Smooth muscle cell (in vitro differentiated cells): ENCODE measurements at regions not wholly inside any gene's neighbourhood (a gene's known extent, or its start where the extent isn't known, plus 50 kb on each side); places are given as distances from the start of the nearest gene placed in this dataset.

Source experiments
- DNase-seq: peaks from one replicate; lab custom pipeline; 2025; ENCODE audit not compliant: unreplicated experiment; lab: John Stamatoyannopoulos, UW
- H2AFZ ChIP-seq: fragments of 200-600 bp; sonication (generic); 2 replicates; pipeline ENCODE4 v1.6.0; 2016; ENCODE audit warnings: antibody characterized with exemption, low read depth, mild to moderate bottlenecking
- H3F3A ChIP-seq: fragments of 200-600 bp; sonication (generic); 2 replicates; pipeline ENCODE4 v1.6.0; 2017; ENCODE audit warnings: antibody characterized with exemption, low read depth
- H3K27ac ChIP-seq: fragments of 200-600 bp; sonication (generic); 2 replicates; pipeline ENCODE4 v1.5.1; 2016; ENCODE audit warnings: low read depth, mild to moderate bottlenecking
- H3K27me3 ChIP-seq: fragments of 200-600 bp; sonication (generic); 2 replicates; pipeline ENCODE4 v1.6.1; 2016; ENCODE audit warnings: low read depth, mild to moderate bottlenecking
- H3K36me3 ChIP-seq: fragments of 200-600 bp; sonication (generic); 2 replicates; pipeline ENCODE4 v1.5.1; 2016; ENCODE audit warnings: low read depth
- H3K4me1 ChIP-seq: fragments of 200-600 bp; sonication (generic); 2 replicates; pipeline ENCODE4 v1.5.1; 2016; ENCODE audit warnings: low read depth
- H3K4me2 ChIP-seq: fragments of 200-600 bp; sonication (generic); 2 replicates; pipeline ENCODE4 v1.6.0; 2016; ENCODE audit warnings: mild to moderate bottlenecking
- H3K4me3 ChIP-seq: fragments of 200-600 bp; sonication (generic); 2 replicates; pipeline ENCODE4 v1.5.1; 2016; ENCODE audit warnings: mild to moderate bottlenecking
- H3K79me2 ChIP-seq: fragments of 200-600 bp; sonication (generic); 2 replicates; pipeline ENCODE4 v1.6.0; 2016; ENCODE audit warnings: low read depth, mild to moderate bottlenecking
- H3K9ac ChIP-seq: fragments of 200-600 bp; sonication (generic); 2 replicates; pipeline ENCODE4 v1.6.0; 2016; ENCODE audit warnings: low read depth
- H3K9me3 ChIP-seq: fragments of 200-600 bp; sonication (generic); replicated peaks from 2 replicates; pipeline ENCODE4 v1.5.1; 2016; ENCODE audit warnings: low read depth
- H4K20me1 ChIP-seq: fragments of 200-600 bp; sonication (generic); 2 replicates; pipeline ENCODE4 v1.6.0; 2016; ENCODE audit warnings: low read depth
- CTCF ChIP-seq: fragments of 200-600 bp; sonication (generic); IDR thresholded peaks from 2 replicates; pipeline ENCODE4 v1.5.1; 2017; ENCODE audit warnings: borderline replicate concordance, mild to moderate bottlenecking, antibody characterized with exemption; ENCODE audit not compliant: insufficient read depth, poor library complexity, severe bottlenecking
- WGBS: methylation state at CpG from one replicate; pipeline ENCODE4 v1.1.7; 2016; ENCODE audit warnings: low lambda C conversion rate; 5-methylcytosine and 5-hydroxymethylcytosine counted together

- H3K4me1 ChIP-seq: peaks cover 7% of the 10 kb centered on the region
- no peaks in the 10 kb centered on the region for H3F3A ChIP-seq
- no peaks in the 10 kb centered on the region for H3K79me2 ChIP-seq
- no peaks in the 10 kb centered on the region for H3K36me3 ChIP-seq
- no peak overlapping the region for H3K4me3 ChIP-seq
- H3K27ac ChIP-seq: no peak overlapping the region
- no peaks in the 10 kb centered on the region for H3K9me3 ChIP-seq
- H3K4me2 ChIP-seq: no peak overlapping the region
- no peaks in the 10 kb centered on the region for H4K20me1 ChIP-seq
- 45% methylated on average over 4 of the region's 4 CpGs for WGBS
- peaks cover 48% of the 10 kb centered on the region for H3K27me3 ChIP-seq
- TF ChIP-seq CTCF: no peak
- H2AFZ ChIP-seq: no peak overlapping the region
- no peak for DNase-seq
- no peak overlapping the region for H3K9ac ChIP-seq
These were observed 79.6 kb upstream of the AUTS2 start for GRCh38 chr7:69518705-69519077.

- Histone ChIP-seq H3K36me3 (no peaks in the 10 kb centered on the region), H3K4me1 (no peaks in the 10 kb centered on the region), H3K4me3 (no peak overlapping the region), H3K27ac (no peak overlapping the region), H3K79me2 (no peaks in the 10 kb centered on the region), H4K20me1 (no peaks in the 10 kb centered on the region), H3K9me3 (no peaks in the 10 kb centered on the region), H3F3A (no peaks in the 10 kb centered on the region), H3K9ac (no peak overlapping the region), H3K27me3 (peaks cover 10% of the 10 kb centered on the region), H2AFZ (no peak overlapping the region), H3K4me2 (no peak overlapping the region)
- 77% methylated on average over 5 of the region's 5 CpGs for WGBS
- TF ChIP-seq CTCF: no peak
- no peak for DNase-seq
These were observed 71.7 kb upstream of the AUTS2 start for GRCh38 chr7:69526570-69526969.

- H3K27ac ChIP-seq: no peak overlapping the region
- H3K27me3 ChIP-seq: peaks cover 6% of the 10 kb centered on the region
- no peaks in the 10 kb centered on the region for H3K9me3 ChIP-seq
- DNase-seq: no peak
- H2AFZ ChIP-seq: no peak overlapping the region
- no peaks in the 10 kb centered on the region for H3K79me2 ChIP-seq
- no peak for TF ChIP-seq CTCF
- no peak overlapping the region for H3K4me2 ChIP-seq
- H3K4me1 ChIP-seq: no peaks in the 10 kb centered on the region
- no peaks in the 10 kb centered on the region for H3F3A ChIP-seq
- no peaks in the 10 kb centered on the region for H4K20me1 ChIP-seq
- H3K9ac ChIP-seq: no peak overlapping the region
- H3K36me3 ChIP-seq: no peaks in the 10 kb centered on the region
- H3K4me3 ChIP-seq: no peak overlapping the region
These were observed 70.6 kb upstream of the AUTS2 start for GRCh38 chr7:69527706-69528105.

- no peaks in the 10 kb centered on the region for H3K4me1 ChIP-seq
- 61% methylated on average over 3 of the region's 3 CpGs for WGBS
- no peaks in the 10 kb centered on the region for H3F3A ChIP-seq
- H2AFZ ChIP-seq: no peak overlapping the region
- H3K36me3 ChIP-seq: no peaks in the 10 kb centered on the region
- no peak for TF ChIP-seq CTCF
- no peaks in the 10 kb centered on the region for H3K79me2 ChIP-seq
- H3K9ac ChIP-seq: no peak overlapping the region
- no peak overlapping the region for H3K4me2 ChIP-seq
- no peak overlapping the region for H3K4me3 ChIP-seq
- no peak for DNase-seq
- no peaks in the 10 kb centered on the region for H4K20me1 ChIP-seq
- H3K27ac ChIP-seq: no peak overlapping the region
- H3K27me3 ChIP-seq: peaks cover 17% of the 10 kb centered on the region
- H3K9me3 ChIP-seq: no peaks in the 10 kb centered on the region
These were observed 67.2 kb upstream of the AUTS2 start for GRCh38 chr7:69531050-69531449.
